ENCODE measurements at regions not wholly inside any gene's neighbourhood (a gene's known extent, or its start where the extent isn't known, plus 50 kb on each side); places are given as distances from the start of the nearest gene placed in this dataset.

DNA sequence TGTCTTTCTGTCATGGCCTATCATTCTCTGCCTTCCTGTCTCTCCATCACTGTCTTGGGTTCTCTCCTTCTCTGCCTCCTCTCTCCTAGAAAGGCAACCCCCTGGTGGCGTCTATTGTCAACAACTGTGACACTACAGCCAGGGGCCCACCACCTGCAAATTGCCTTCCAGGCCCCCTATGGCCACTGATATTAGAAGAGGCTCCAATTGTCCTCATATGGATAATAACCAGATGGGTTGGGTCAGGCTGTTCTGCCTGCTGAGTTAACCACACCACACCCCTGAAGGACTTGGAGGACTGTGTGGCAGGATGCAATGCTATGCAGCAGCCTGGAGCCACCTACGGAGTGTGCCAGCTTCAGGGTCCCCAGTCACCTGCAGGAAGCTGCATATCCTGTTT lies 665.0 kb downstream of the NTRK3 start:
- Histone ChIP-seq H3K4me3 (no peak overlapping the region), H3K27ac (no peak overlapping the region), H3K27me3 (no peaks in the 10 kb centered on the region), H3K4me1 (no peaks in the 10 kb centered on the region), H3K36me3 (no peaks in the 10 kb centered on the region), H3K9me3 (no peaks in the 10 kb centered on the region)
- no peak for DNase-seq
- no peak for TF ChIP-seq CTCF (IDR thresholded peaks at IDR 0.05)
- intact Hi-C loops (cut with DNase I; ENCODE audit: low total_unique reads) = no loop called here

- Histone ChIP-seq H3K4me3 (no peak overlapping the region), H3K27ac (no peak overlapping the region), H3K27me3 (no peaks in the 10 kb centered on the region), H3K9me3 (no peaks in the 10 kb centered on the region), H3K4me1 (no peaks in the 10 kb centered on the region), H3K36me3 (no peaks in the 10 kb centered on the region)
- DNase-seq = no peak
- TF ChIP-seq CTCF (IDR thresholded peaks at IDR 0.05) = no peak
- intact Hi-C loops (cut with DNase I; ENCODE audit: low total_unique reads) = no loop called here
Measured at GRCh38 chr15:87591042-87591441, 665.5 kb downstream of the NTRK3 start.

GRCh38 chr15:87589134-87589533 lies 667.4 kb downstream of the NTRK3 start:
- Histone ChIP-seq H3K36me3 (no peaks in the 10 kb centered on the region), H3K4me1 (no peaks in the 10 kb centered on the region), H3K27me3 (no peaks in the 10 kb centered on the region), H3K4me3 (no peak overlapping the region), H3K9me3 (no peaks in the 10 kb centered on the region), H3K27ac (no peak overlapping the region)
- DNase-seq = no peak
- no peak for TF ChIP-seq CTCF (IDR thresholded peaks at IDR 0.05)
- intact Hi-C loops (cut with DNase I; ENCODE audit: low total_unique reads) = no loop called here

DNA sequence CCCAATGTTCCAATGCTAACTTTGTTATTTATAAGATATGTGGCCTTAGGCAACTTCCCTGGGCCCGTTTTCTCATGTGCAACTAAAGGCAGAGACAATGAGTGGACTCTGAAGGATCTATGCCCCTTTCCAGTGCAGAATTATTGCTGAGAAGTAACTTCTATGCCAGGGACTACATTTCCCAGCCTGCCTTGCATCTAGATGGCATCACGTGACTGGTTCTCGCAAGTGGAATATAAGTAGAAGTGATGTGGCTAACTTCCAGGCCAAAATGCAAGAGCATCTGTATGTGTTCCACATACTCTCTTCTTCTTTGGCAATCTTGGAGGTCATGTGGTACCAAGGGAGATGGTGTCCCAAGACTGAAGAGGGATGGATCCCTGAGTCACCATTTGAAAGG lies 674.4 kb downstream of the NTRK3 start:
- no peaks in the 10 kb centered on the region for H3K4me1 ChIP-seq
- H3K36me3 ChIP-seq = no peaks in the 10 kb centered on the region
- no peak overlapping the region for H3K4me3 ChIP-seq
- no peaks in the 10 kb centered on the region for H3K9me3 ChIP-seq
- no peak for DNase-seq
- TF ChIP-seq CTCF (IDR thresholded peaks at IDR 0.05) = no peak
- H3K27ac ChIP-seq = no peak overlapping the region
- no peaks in the 10 kb centered on the region for H3K27me3 ChIP-seq
- intact Hi-C loops (cut with DNase I; ENCODE audit: low total_unique reads) = no loop called here

- intact Hi-C loops (cut with DNase I; ENCODE audit: low total_unique reads) = no loop called here
Measured at GRCh38 chr15:87579537-87579936, 677.0 kb downstream of the NTRK3 start.

More at GRCh38 chr15:87579537-87579936, 677.0 kb downstream of the NTRK3 start:
- no peak overlapping the region for H3K27ac ChIP-seq
- no peaks in the 10 kb centered on the region for H3K9me3 ChIP-seq
- no peak for DNase-seq
- H3K27me3 ChIP-seq = no peaks in the 10 kb centered on the region
- TF ChIP-seq CTCF (IDR thresholded peaks at IDR 0.05) = no peak
- no peaks in the 10 kb centered on the region for H3K4me1 ChIP-seq
- H3K36me3 ChIP-seq = no peaks in the 10 kb centered on the region
- H3K4me3 ChIP-seq = no peak overlapping the region

Measured in tibial artery (tissue), 4 donors.